Right lobe of liver (tissue), 4 donors: ENCODE measurements at regions not wholly inside any gene's neighbourhood (a gene's known extent, or its start where the extent isn't known, plus 50 kb on each side); places are given as distances from the start of the nearest gene placed in this dataset.

Experiments used
- CTCF ChIP-seq, 4 donors: fragments of 200-600 bp in 3 of 4; fragments of 450-650 bp in 1 of 4; IDR thresholded peaks; one replicate each; pipeline versions ENCODE4 v1.5.1 to v1.8.0; 2016 to 2022; ENCODE audit warnings: antibody characterized with exemption in 4 of 4, mild to moderate bottlenecking in 2 of 4
- POLR2A ChIP-seq: fragments of 450-650 bp; IDR thresholded peaks from one replicate; pipeline ENCODE4 v1.6.1; 2017; ENCODE audit warnings: antibody characterized with exemption, mild to moderate bottlenecking
- donor health status: DM: no; HTN: no; CAD: no.
- donor health status: DM: no; HTN: no; CAD: no.
- donor health status: DM: no; HTN: yes; CAD: no.

- TF ChIP-seq CTCF (IDR thresholded peaks at IDR 0.05) (no peak), POLR2A (no peak)
Observed at GRCh38 chr18:77344786-77345500, 95.3 kb downstream of the GALR1 start.
